H1 (cell line): ENCODE measurements at regions not wholly inside any gene's neighbourhood (a gene's known extent, or its start where the extent isn't known, plus 50 kb on each side); places are given as distances from the start of the nearest gene placed in this dataset.

Source experiments
- ATF3 ChIP-seq: IDR thresholded peaks from 2 replicates; pipeline ENCODE4 v1.6.1; 2011; ENCODE audit warnings: low read depth, mild to moderate bottlenecking, low read length; ENCODE audit not compliant: insufficient read depth
- BACH1 ChIP-seq: IDR thresholded peaks from 2 replicates; pipeline ENCODE4 v1.6.1; 2012; ENCODE audit warnings: low read length, improper control_type of control experiment
- CBX8 ChIP-seq: fragments of 300-800, 300-1000 bp; sonication (generic); IDR thresholded peaks from 2 replicates; pipeline ENCODE4 v1.7.1; 2016; ENCODE audit warnings: low read depth, low read length, borderline replicate concordance
- CEBPB ChIP-seq: IDR thresholded peaks from 2 replicates; pipeline ENCODE4 v1.6.1; 2012; ENCODE audit warnings: low read depth, low read length
- CHD2 ChIP-seq: IDR thresholded peaks from 2 replicates; pipeline ENCODE4 v1.6.1; 2012; ENCODE audit warnings: low read length, improper control_type of control experiment
- CHD7 ChIP-seq: fragments of 300-600 bp; sonication (generic); IDR thresholded peaks from 2 replicates; pipeline ENCODE4 v1.7.1; 2012; ENCODE audit warnings: low read length, moderate library complexity, mild to moderate bottlenecking, inconsistent platforms; ENCODE audit not compliant: insufficient replicate concordance
- RAD21 ChIP-seq, 2 experiments: IDR thresholded peaks in 1 of 2; conservative IDR thresholded peaks in 1 of 2; 2 replicates each; pipeline ENCODE4 v1.6.1; 2011; ENCODE audit warnings: low read depth in 2 of 2, low read length in 2 of 2, improper control_type of control experiment in 1 of 2, inconsistent platforms in 1 of 2, mild to moderate bottlenecking in 1 of 2, moderate library complexity in 1 of 2
- RBBP5 ChIP-seq: IDR thresholded peaks from 2 replicates; pipeline ENCODE4 v1.7.1; 2012; ENCODE audit warnings: low read depth, mild to moderate bottlenecking, inconsistent platforms, low read length, moderate library complexity, borderline replicate concordance
- SAP30 ChIP-seq: fragments of 300-600 bp; sonication (generic); IDR thresholded peaks from 2 replicates; pipeline ENCODE4 v1.7.1; 2012; ENCODE audit warnings: low read length, moderate library complexity, mild to moderate bottlenecking, inconsistent platforms; ENCODE audit not compliant: insufficient read depth, insufficient replicate concordance
- SP1 ChIP-seq: IDR thresholded peaks from 2 replicates; pipeline ENCODE4 v1.6.1; 2011; ENCODE audit warnings: low read depth, low read length
- SRF ChIP-seq: IDR thresholded peaks from 2 replicates; pipeline ENCODE4 v1.6.1; 2011; ENCODE audit warnings: mild to moderate bottlenecking, low read depth, low read length, moderate library complexity

DNA sequence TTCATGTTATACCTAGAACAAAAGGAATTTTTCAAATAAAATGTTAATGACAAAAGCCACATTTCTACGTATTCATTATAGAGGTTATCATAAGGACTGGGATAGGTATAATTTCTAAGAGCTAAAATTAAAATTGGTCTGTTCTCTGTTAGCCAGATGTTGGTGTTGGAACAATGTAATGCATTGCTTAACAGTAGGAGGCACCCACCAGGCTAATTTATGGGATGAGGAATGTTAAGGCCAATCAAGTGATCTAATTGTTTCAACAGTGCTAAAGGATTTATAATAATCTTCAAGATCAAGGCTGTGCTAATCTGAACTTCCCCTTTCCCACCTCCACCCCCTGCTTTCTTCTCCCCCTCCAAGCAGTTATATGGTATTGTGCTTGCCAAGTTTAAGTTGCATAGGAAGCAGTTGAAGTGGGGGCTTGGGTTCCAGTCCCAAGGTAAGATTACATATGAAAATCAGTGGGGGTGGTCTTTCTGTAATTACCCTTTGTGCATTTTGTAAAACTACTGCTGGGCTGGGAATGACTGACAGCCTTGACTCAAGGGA lies 89.2 kb upstream of the BACH2 start (continued):
- TF ChIP-seq CHD7 = no peak
- TF ChIP-seq RBBP5 = no peak
- TF ChIP-seq SRF = no peak
- TF ChIP-seq CBX8 = no peak
- TF ChIP-seq BACH1 = no peak
- TF ChIP-seq SP1 = no peak
- no peak for TF ChIP-seq CEBPB
- TF ChIP-seq CHD2 = no peak
- no peak for TF ChIP-seq RAD21 (IDR thresholded peaks at IDR 0.05 in 1 of 2, conservative IDR thresholded peaks at IDR 0.05 in 1 of 2; ENCODE audit: low read depth in 2 of 2, low read length in 2 of 2)
- TF ChIP-seq SAP30 = no peak
- no peak for TF ChIP-seq ATF3
